ENCODE measurements at regions not wholly inside any gene's neighbourhood (a gene's known extent, or its start where the extent isn't known, plus 50 kb on each side); places are given as distances from the start of the nearest gene placed in this dataset.

DNA sequence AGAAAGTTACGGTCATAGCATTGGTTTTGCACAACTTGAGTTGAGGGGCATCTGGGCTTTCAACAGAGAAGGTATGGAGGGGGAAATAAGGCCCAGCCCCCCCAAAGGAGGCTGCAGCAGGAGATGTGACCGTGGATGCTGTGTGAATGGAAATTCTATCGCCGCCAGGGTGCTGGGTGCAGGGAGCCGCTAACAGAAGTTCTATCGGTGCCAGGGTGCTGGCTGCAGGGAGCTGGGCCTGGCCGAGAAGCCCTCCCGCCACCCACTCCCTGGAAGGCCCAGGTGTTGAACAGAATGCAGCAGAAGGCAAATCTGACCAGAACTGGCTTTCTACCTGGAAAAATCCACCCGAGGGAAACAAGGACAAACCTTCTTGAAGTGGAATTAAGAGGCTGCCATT, 115.0 kb downstream of the SHANK2 start:
- no peak for TF ChIP-seq EP300 (IDR thresholded peaks at IDR 0.05)
- TF ChIP-seq, protein P1, sequence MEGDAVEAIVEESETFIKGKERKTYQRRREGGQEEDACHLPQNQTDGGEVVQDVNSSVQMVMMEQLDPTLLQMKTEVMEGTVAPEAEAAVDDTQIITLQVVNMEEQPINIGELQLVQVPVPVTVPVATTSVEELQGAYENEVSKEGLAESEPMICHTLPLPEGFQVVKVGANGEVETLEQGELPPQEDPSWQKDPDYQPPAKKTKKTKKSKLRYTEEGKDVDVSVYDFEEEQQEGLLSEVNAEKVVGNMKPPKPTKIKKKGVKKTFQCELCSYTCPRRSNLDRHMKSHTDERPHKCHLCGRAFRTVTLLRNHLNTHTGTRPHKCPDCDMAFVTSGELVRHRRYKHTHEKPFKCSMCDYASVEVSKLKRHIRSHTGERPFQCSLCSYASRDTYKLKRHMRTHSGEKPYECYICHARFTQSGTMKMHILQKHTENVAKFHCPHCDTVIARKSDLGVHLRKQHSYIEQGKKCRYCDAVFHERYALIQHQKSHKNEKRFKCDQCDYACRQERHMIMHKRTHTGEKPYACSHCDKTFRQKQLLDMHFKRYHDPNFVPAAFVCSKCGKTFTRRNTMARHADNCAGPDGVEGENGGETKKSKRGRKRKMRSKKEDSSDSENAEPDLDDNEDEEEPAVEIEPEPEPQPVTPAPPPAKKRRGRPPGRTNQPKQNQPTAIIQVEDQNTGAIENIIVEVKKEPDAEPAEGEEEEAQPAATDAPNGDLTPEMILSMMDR (IDR thresholded peaks at IDR 0.05), result no peak

Measured in sigmoid colon (tissue), 4 donors.